ENCODE measurements at regions not wholly inside any gene's neighbourhood (a gene's known extent, or its start where the extent isn't known, plus 50 kb on each side); places are given as distances from the start of the nearest gene placed in this dataset.

GRCh38 chr5:173817561-173817960 lies 70.6 kb upstream of the CPEB4 start:
- no peak for TF ChIP-seq CTCF (IDR thresholded peaks at IDR 0.05; ENCODE audit: low read depth, low read length)
- no peak for DNase-seq (ENCODE audit: low read depth in 2 of 2)
- no peak overlapping the region for H3K4me3 ChIP-seq (replicated peaks in 1 of 2; ENCODE audit: low read depth in 2 of 2, low read length in 2 of 2)

- TF ChIP-seq CTCF (IDR thresholded peaks at IDR 0.05; ENCODE audit: low read depth, low read length) = no peak
- no peak overlapping the region for H3K4me3 ChIP-seq (replicated peaks in 1 of 2; ENCODE audit: low read depth in 2 of 2, low read length in 2 of 2)
- no peak for DNase-seq (ENCODE audit: low read depth in 2 of 2)
Observed at GRCh38 chr5:173819521-173819920, 68.6 kb upstream of the CPEB4 start.

GRCh38 chr5:173823274-173823644 lies 64.9 kb upstream of the CPEB4 start:
- DNase-seq (ENCODE audit: low read depth in 2 of 2) = no peak
- no peak for TF ChIP-seq CTCF (IDR thresholded peaks at IDR 0.05; ENCODE audit: low read depth, low read length)

GRCh38 chr5:173823721-173824567 lies 64.2 kb upstream of the CPEB4 start:
- H3K4me3 ChIP-seq (replicated peaks in 1 of 2; ENCODE audit: low read depth in 2 of 2, low read length in 2 of 2) = no peak overlapping the region
- DNase-seq (ENCODE audit: low read depth in 2 of 2) = peak; percentile 90
- TF ChIP-seq CTCF (IDR thresholded peaks at IDR 0.05; ENCODE audit: low read depth, low read length) = no peak

More at GRCh38 chr5:173823274-173823644, 64.9 kb upstream of the CPEB4 start:
- no peak overlapping the region for H3K4me3 ChIP-seq (replicated peaks in 1 of 2; ENCODE audit: low read depth in 2 of 2, low read length in 2 of 2)

GRCh38 chr5:173825215-173825865 lies 62.8 kb upstream of the CPEB4 start:
- TF ChIP-seq CTCF (IDR thresholded peaks at IDR 0.05; ENCODE audit: low read depth, low read length) = no peak

GRCh38 chr5:173826086-173826427 lies 62.1 kb upstream of the CPEB4 start:
- TF ChIP-seq CTCF (IDR thresholded peaks at IDR 0.05; ENCODE audit: low read depth, low read length) = no peak
- H3K4me3 ChIP-seq (replicated peaks in 1 of 2; ENCODE audit: low read depth in 2 of 2, low read length in 2 of 2) = no peak overlapping the region
- DNase-seq (ENCODE audit: low read depth in 2 of 2) = no peak

More at GRCh38 chr5:173825215-173825865, 62.8 kb upstream of the CPEB4 start:
- H3K4me3 ChIP-seq (replicated peaks in 1 of 2; ENCODE audit: low read depth in 2 of 2, low read length in 2 of 2) = no peak overlapping the region
- DNase-seq (ENCODE audit: low read depth in 2 of 2) = peak; percentile 34 to 61
